Right lobe of liver (tissue), 4 donors: ENCODE measurements at regions not wholly inside any gene's neighbourhood (a gene's known extent, or its start where the extent isn't known, plus 50 kb on each side); places are given as distances from the start of the nearest gene placed in this dataset.
"Not testable (repeated sequence)": the region's sequence is repeated elsewhere in the genome, so short reads cannot be mapped to it uniquely, and the experiment has no call there.

ENCODE experiments used
- POLR2A ChIP-seq: fragments of 450-650 bp; IDR thresholded peaks from one replicate; pipeline ENCODE4 v1.6.1; 2017; ENCODE audit warnings: antibody characterized with exemption, mild to moderate bottlenecking
- TF ChIP-seq, protein P1 (sequence below), 4 donors: fragments of 200-600 bp in 3 of 4; fragments of 450-650 bp in 1 of 4; IDR thresholded peaks; one replicate each; pipeline versions ENCODE4 v1.5.1 to v1.8.0; 2016 to 2022; ENCODE audit warnings: antibody characterized with exemption in 4 of 4, mild to moderate bottlenecking in 2 of 4
- donor health status: DM: no; HTN: no; CAD: no.
- donor health status: DM: no; HTN: no; CAD: no.
- donor health status: DM: no; HTN: yes; CAD: no.

GRCh38 chr2:89811910-89812309 is 1120.4 kb downstream of the RPIA start:
- TF ChIP-seq POLR2A = not testable (repeated sequence)
- TF ChIP-seq, protein P1, sequence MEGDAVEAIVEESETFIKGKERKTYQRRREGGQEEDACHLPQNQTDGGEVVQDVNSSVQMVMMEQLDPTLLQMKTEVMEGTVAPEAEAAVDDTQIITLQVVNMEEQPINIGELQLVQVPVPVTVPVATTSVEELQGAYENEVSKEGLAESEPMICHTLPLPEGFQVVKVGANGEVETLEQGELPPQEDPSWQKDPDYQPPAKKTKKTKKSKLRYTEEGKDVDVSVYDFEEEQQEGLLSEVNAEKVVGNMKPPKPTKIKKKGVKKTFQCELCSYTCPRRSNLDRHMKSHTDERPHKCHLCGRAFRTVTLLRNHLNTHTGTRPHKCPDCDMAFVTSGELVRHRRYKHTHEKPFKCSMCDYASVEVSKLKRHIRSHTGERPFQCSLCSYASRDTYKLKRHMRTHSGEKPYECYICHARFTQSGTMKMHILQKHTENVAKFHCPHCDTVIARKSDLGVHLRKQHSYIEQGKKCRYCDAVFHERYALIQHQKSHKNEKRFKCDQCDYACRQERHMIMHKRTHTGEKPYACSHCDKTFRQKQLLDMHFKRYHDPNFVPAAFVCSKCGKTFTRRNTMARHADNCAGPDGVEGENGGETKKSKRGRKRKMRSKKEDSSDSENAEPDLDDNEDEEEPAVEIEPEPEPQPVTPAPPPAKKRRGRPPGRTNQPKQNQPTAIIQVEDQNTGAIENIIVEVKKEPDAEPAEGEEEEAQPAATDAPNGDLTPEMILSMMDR (IDR thresholded peaks at IDR 0.05) = not testable (repeated sequence)
